ENCODE measurements at regions not wholly inside any gene's neighbourhood (a gene's known extent, or its start where the extent isn't known, plus 50 kb on each side); places are given as distances from the start of the nearest gene placed in this dataset.
A peak's percentile ranks its signal among the peaks of the same experiment; 100 is the strongest.

GRCh38 chr20:19110285-19110684 lies 102.2 kb upstream of the SLC24A3 start:
- Mint-ChIP-seq H3K36me3 (ENCODE audit: low read depth) (no peaks in the 10 kb centered on the region), H3K27me3 (ENCODE audit: low read depth) (no peaks in the 10 kb centered on the region), H3K27ac (peak overlapping the region in 2 of 3 experiments; percentile 1 to 78), H3K4me3 (no peak overlapping the region), H3K4me1 (peaks cover 26% of the 10 kb centered on the region), H3K9me3 (peaks cover 2% of the 10 kb centered on the region)
- TF ChIP-seq CTCF (IDR thresholded peaks at IDR 0.05; ENCODE audit: unreplicated experiment in 3 of 3), result no peak

- H3K27me3 Mint-ChIP-seq (ENCODE audit: low read depth), result no peaks in the 10 kb centered on the region
- peaks cover 26% of the 10 kb centered on the region for H3K4me1 Mint-ChIP-seq
- H3K9me3 Mint-ChIP-seq, result peaks cover 2% of the 10 kb centered on the region
- TF ChIP-seq CTCF (IDR thresholded peaks at IDR 0.05; ENCODE audit: unreplicated experiment in 3 of 3), result no peak
- no peaks in the 10 kb centered on the region for H3K36me3 Mint-ChIP-seq (ENCODE audit: low read depth)
- peak overlapping the region in 1 of 3 experiments; percentile 19 for H3K4me3 Mint-ChIP-seq
- peak overlapping the region in 2 of 3 experiments; percentile 1 to 78 for H3K27ac Mint-ChIP-seq
Measured at GRCh38 chr20:19110881-19111460, 101.5 kb upstream of the SLC24A3 start.

GRCh38 chr20:19112828-19113227 lies 99.6 kb upstream of the SLC24A3 start:
- H3K36me3 Mint-ChIP-seq (ENCODE audit: low read depth), result no peaks in the 10 kb centered on the region
- peaks cover 26% of the 10 kb centered on the region for H3K4me1 Mint-ChIP-seq

GRCh38 chr20:19113343-19113930 lies 99.0 kb upstream of the SLC24A3 start:
- TF ChIP-seq CTCF (IDR thresholded peaks at IDR 0.05; ENCODE audit: unreplicated experiment in 3 of 3), result no peak
- H3K4me1 Mint-ChIP-seq, result peaks cover 26% of the 10 kb centered on the region
- no peak overlapping the region for H3K27ac Mint-ChIP-seq
- no peaks in the 10 kb centered on the region for H3K27me3 Mint-ChIP-seq (ENCODE audit: low read depth)
- no peaks in the 10 kb centered on the region for H3K9me3 Mint-ChIP-seq
- no peaks in the 10 kb centered on the region for H3K36me3 Mint-ChIP-seq (ENCODE audit: low read depth)
- H3K4me3 Mint-ChIP-seq, result no peak overlapping the region

More at GRCh38 chr20:19112828-19113227, 99.6 kb upstream of the SLC24A3 start:
- Mint-ChIP-seq H3K4me3 (no peak overlapping the region), H3K27me3 (ENCODE audit: low read depth) (no peaks in the 10 kb centered on the region), H3K27ac (peak overlapping the region in 1 of 3 experiments; percentile 78), H3K9me3 (no peaks in the 10 kb centered on the region)
- no peak for TF ChIP-seq CTCF (IDR thresholded peaks at IDR 0.05; ENCODE audit: unreplicated experiment in 3 of 3)

GRCh38 chr20:19114410-19114809 lies 98.0 kb upstream of the SLC24A3 start:
- Mint-ChIP-seq H3K27ac (no peak overlapping the region), H3K27me3 (ENCODE audit: low read depth) (no peaks in the 10 kb centered on the region), H3K9me3 (no peaks in the 10 kb centered on the region), H3K36me3 (ENCODE audit: low read depth) (no peaks in the 10 kb centered on the region), H3K4me1 (peaks cover 26% of the 10 kb centered on the region), H3K4me3 (no peak overlapping the region)
- no peak for TF ChIP-seq CTCF (IDR thresholded peaks at IDR 0.05; ENCODE audit: unreplicated experiment in 3 of 3)

GRCh38 chr20:19115581-19115980 lies 96.9 kb upstream of the SLC24A3 start:
- H3K27ac Mint-ChIP-seq, result no peak overlapping the region
- peaks cover 20% of the 10 kb centered on the region for H3K4me1 Mint-ChIP-seq
- H3K27me3 Mint-ChIP-seq (ENCODE audit: low read depth), result no peaks in the 10 kb centered on the region
- no peak overlapping the region for H3K4me3 Mint-ChIP-seq
- no peaks in the 10 kb centered on the region for H3K9me3 Mint-ChIP-seq
- TF ChIP-seq CTCF (IDR thresholded peaks at IDR 0.05; ENCODE audit: unreplicated experiment in 3 of 3), result no peak
- no peaks in the 10 kb centered on the region for H3K36me3 Mint-ChIP-seq (ENCODE audit: low read depth)
